Type B pancreatic cell (in vitro differentiated cells): ENCODE measurements at regions not wholly inside any gene's neighbourhood (a gene's known extent, or its start where the extent isn't known, plus 50 kb on each side); places are given as distances from the start of the nearest gene placed in this dataset.

Experiments
- DNase-seq: peaks from one replicate; pipeline ENCODE4 v3.0.0; 2021; ENCODE audit warnings: mixed read lengths; ENCODE audit not compliant: unreplicated experiment; ENCODE audit errors: extremely low spot score
- H3K27ac Mint-ChIP-seq: 2 replicates; pipeline ENCODE4 v1.8.0; 2021; ENCODE audit warnings: mild to moderate bottlenecking, mixed read lengths
- H3K27me3 Mint-ChIP-seq: 2 replicates; pipeline ENCODE4 v1.8.0; 2021; ENCODE audit warnings: mixed read lengths
- H3K36me3 Mint-ChIP-seq: 2 replicates; pipeline ENCODE4 v1.8.0; 2021; ENCODE audit warnings: mixed read lengths
- H3K4me1 Mint-ChIP-seq: one replicate; pipeline ENCODE4 v1.8.0; 2021; ENCODE audit warnings: mixed read lengths; ENCODE audit not compliant: unreplicated experiment
- H3K4me3 Mint-ChIP-seq: 2 replicates; pipeline ENCODE4 v1.8.0; 2021; ENCODE audit warnings: mild to moderate bottlenecking, mixed read lengths
- H3K9me3 Mint-ChIP-seq: 2 replicates; pipeline ENCODE4 v1.8.0; 2021; ENCODE audit warnings: mixed read lengths
- TF ChIP-seq, protein P1 (sequence below): fragments of 200-600 bp; sonication (generic); conservative IDR thresholded peaks from 2 replicates; pipeline ENCODE4 v1.5.0; 2021; ENCODE audit warnings: antibody characterized with exemption, mild to moderate bottlenecking

- no peak for DNase-seq
- TF ChIP-seq, protein P1, sequence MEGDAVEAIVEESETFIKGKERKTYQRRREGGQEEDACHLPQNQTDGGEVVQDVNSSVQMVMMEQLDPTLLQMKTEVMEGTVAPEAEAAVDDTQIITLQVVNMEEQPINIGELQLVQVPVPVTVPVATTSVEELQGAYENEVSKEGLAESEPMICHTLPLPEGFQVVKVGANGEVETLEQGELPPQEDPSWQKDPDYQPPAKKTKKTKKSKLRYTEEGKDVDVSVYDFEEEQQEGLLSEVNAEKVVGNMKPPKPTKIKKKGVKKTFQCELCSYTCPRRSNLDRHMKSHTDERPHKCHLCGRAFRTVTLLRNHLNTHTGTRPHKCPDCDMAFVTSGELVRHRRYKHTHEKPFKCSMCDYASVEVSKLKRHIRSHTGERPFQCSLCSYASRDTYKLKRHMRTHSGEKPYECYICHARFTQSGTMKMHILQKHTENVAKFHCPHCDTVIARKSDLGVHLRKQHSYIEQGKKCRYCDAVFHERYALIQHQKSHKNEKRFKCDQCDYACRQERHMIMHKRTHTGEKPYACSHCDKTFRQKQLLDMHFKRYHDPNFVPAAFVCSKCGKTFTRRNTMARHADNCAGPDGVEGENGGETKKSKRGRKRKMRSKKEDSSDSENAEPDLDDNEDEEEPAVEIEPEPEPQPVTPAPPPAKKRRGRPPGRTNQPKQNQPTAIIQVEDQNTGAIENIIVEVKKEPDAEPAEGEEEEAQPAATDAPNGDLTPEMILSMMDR, result no peak
- H3K4me1 Mint-ChIP-seq, result peaks cover 2% of the 10 kb centered on the region
- no peaks in the 10 kb centered on the region for H3K9me3 Mint-ChIP-seq
- H3K27ac Mint-ChIP-seq, result no peak overlapping the region
- H3K4me3 Mint-ChIP-seq, result no peak overlapping the region
- peaks cover 11% of the 10 kb centered on the region for H3K27me3 Mint-ChIP-seq
- H3K36me3 Mint-ChIP-seq, result no peaks in the 10 kb centered on the region
Observed at GRCh38 chr21:35945089-35945671, 115.1 kb downstream of the SETD4 start.

DNA sequence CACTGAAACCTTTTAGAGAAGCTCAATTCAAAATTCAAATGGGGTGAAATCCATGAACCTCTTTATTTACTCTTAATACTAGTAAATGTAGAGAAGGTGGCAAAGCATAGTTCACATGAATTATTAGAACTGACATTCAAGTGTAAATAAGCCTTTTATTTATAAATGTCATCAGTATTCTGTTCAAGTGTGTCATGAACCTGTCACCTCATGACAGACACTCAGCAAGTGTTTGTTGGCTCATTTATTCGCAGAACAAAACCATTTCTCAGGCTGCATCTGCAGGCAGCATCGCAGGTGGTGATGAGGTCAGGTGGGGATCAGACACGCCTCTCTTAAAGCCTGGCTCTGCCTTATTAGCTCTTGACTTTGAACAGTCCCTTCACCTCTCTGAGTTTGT, 116.6 kb downstream of the SETD4 start:
- no peak for DNase-seq
- Mint-ChIP-seq H3K27ac (no peak overlapping the region), H3K9me3 (no peaks in the 10 kb centered on the region), H3K4me1 (peaks cover 7% of the 10 kb centered on the region), H3K27me3 (peaks cover 16% of the 10 kb centered on the region), H3K4me3 (no peak overlapping the region), H3K36me3 (no peaks in the 10 kb centered on the region)
- TF ChIP-seq, protein P1, result no peak

- H3K27me3 Mint-ChIP-seq, result peaks cover 16% of the 10 kb centered on the region
- H3K36me3 Mint-ChIP-seq, result no peaks in the 10 kb centered on the region
- H3K4me1 Mint-ChIP-seq, result peaks cover 11% of the 10 kb centered on the region
- no peaks in the 10 kb centered on the region for H3K9me3 Mint-ChIP-seq
- no peak for DNase-seq
- H3K4me3 Mint-ChIP-seq, result no peak overlapping the region
- TF ChIP-seq, protein P1, result no peak
- no peak overlapping the region for H3K27ac Mint-ChIP-seq
Observed at GRCh38 chr21:35942211-35943144, 117.8 kb downstream of the SETD4 start.

DNA sequence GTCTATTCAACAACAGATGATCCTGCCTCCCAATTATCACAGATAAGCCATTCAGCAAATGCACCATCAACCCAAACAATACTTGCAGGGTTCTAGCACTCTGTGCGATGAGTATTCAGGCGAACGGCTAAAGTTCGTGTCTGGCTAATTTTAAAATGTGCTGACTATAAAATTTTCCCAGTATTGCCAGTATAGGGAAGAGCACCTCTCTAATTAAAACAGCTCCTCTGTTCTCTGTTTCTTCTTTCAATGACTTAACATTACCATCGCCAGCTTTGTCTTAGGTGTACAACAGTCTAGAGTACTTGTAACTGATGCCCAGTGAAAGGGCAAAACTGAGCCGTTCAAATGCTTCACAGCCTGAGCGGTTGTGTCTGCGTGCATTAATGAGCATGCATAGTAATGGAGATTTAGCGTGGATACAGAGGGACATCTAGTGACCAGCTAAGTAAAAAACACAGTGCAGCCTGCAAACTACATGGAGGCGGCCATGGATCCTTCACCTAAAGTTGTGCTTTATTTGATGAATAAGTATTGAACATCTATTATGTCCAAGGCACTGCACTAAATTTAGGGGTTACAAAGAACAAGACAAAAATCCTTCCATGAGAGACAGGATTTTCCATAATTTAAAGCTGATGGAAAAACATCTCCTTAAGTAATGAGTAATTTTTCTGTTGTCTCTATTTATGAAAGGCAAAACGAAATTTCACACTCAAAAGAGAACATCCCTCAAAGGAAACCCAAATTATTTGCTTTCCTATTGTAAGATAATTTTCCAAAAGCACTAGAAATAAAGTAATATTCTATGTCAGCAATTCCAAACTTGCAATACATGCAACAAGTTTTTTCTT, 120.0 kb downstream of the SETD4 start:
- H3K27me3 Mint-ChIP-seq, result peaks cover 12% of the 10 kb centered on the region
- H3K9me3 Mint-ChIP-seq, result no peaks in the 10 kb centered on the region
- H3K36me3 Mint-ChIP-seq, result no peaks in the 10 kb centered on the region

GRCh38 chr21:35938446-35938845, 121.9 kb downstream of the SETD4 start:
- no peaks in the 10 kb centered on the region for H3K9me3 Mint-ChIP-seq
- no peak overlapping the region for H3K4me3 Mint-ChIP-seq
- peaks cover 8% of the 10 kb centered on the region for H3K27me3 Mint-ChIP-seq
- H3K4me1 Mint-ChIP-seq, result peaks cover 11% of the 10 kb centered on the region
- no peaks in the 10 kb centered on the region for H3K36me3 Mint-ChIP-seq
- DNase-seq, result no peak
- H3K27ac Mint-ChIP-seq, result no peak overlapping the region
- TF ChIP-seq, protein P1, result no peak

More for the DNA sequence above, 120.0 kb downstream of the SETD4 start:
- DNase-seq, result no peak
- TF ChIP-seq, protein P1, result peak; percentile 77
- H3K4me1 Mint-ChIP-seq, result peaks cover 11% of the 10 kb centered on the region
- no peak overlapping the region for H3K27ac Mint-ChIP-seq
- no peak overlapping the region for H3K4me3 Mint-ChIP-seq
